ENCODE measurements at regions not wholly inside any gene's neighbourhood (a gene's known extent, or its start where the extent isn't known, plus 50 kb on each side); places are given as distances from the start of the nearest gene placed in this dataset.

DNA sequence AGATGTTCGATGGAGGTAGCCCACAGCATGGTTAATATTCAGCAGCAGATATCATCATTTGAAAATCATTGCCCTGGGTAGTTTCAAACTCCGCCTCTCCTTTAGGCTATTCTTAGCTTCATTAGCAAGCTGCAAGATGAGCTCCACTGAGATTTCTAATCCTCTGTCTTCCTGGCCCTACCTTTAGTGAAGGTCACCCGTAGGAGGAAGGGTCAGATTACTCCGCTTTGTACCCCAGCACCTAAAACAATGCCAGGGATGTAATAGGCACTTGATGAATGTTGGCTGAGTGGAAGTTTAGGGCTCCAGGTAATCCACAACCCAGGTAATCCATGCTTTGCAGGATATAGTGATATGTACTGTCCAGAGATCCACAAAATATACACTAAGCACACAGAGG is 260.1 kb upstream of the MTNR1B start:
- TF ChIP-seq CTCF (IDR thresholded peaks at IDR 0.05) (no peak), POLR2A (IDR thresholded peaks at IDR 0.05) (no peak)

All from body of pancreas (tissue), 4 donors.